Naive thymus-derived CD4-positive, alpha-beta T cell (primary cell): ENCODE measurements at regions not wholly inside any gene's neighbourhood (a gene's known extent, or its start where the extent isn't known, plus 50 kb on each side); places are given as distances from the start of the nearest gene placed in this dataset.
A peak's percentile ranks its signal among the peaks of the same experiment; 100 is the strongest.
"Not testable (repeated sequence)": the region's sequence is repeated elsewhere in the genome, so short reads cannot be mapped to it uniquely, and the experiment has no call there.

Source experiments
- ATAC-seq: fragments of 150-1000 bp; cut with Tn5 transposase; 2 replicates; pipeline ENCODE4 v1.10.0; 2021; ENCODE audit warnings: mild to moderate bottlenecking, moderate library complexity
- CTCF ChIA-PET: fragments of 350-600 bp; sonication (Branson Sonifier 250); formaldehyde crosslinking; loops from one replicate; lab custom pipeline; 2021; ENCODE audit warnings: antibody characterized with exemption; lab: Charles Lee
- POLR2A ChIA-PET: fragments of 350-600 bp; sonication (Branson Sonifier 250); formaldehyde crosslinking; loops from one replicate; lab custom pipeline; 2021; ENCODE audit warnings: antibody characterized with exemption, inconsistent platforms; lab: Charles Lee
- DNase-seq, 9 donors: peaks; one replicate each; pipeline versions ENCODE4 v3.0.0 to v3.0.0-alpha.2; 2020 to 2022; ENCODE audit warnings: mixed read lengths in 1 of 9
- H3K27ac ChIP-seq: one replicate; pipeline ENCODE4 v1.7.0; 2013; ENCODE audit warnings: mild to moderate bottlenecking, low read depth, low read length, moderate library complexity
- H3K27me3 ChIP-seq, 2 donors: one replicate each; pipeline ENCODE4 v1.7.0; 2013; ENCODE audit warnings: low read length in 2 of 2, mild to moderate bottlenecking in 2 of 2, moderate library complexity in 2 of 2; ENCODE audit not compliant: control insufficient read depth in 2 of 2, insufficient read depth in 2 of 2
- H3K36me3 ChIP-seq, 3 experiments: 1 replicate in 2 of 3; 2 replicates in 1 of 3; pipeline ENCODE4 v1.7.0; 2013; ENCODE audit warnings: low read length in 3 of 3, mild to moderate bottlenecking in 3 of 3, moderate library complexity in 1 of 3; ENCODE audit not compliant: insufficient read depth in 3 of 3, control insufficient read depth in 2 of 3
- H3K4me1 ChIP-seq, 2 donors: one replicate each; pipeline ENCODE4 v1.7.0; 2013; ENCODE audit warnings: low read length in 2 of 2, mild to moderate bottlenecking in 2 of 2, moderate library complexity in 1 of 2; ENCODE audit not compliant: control insufficient read depth in 2 of 2, insufficient read depth in 2 of 2
- H3K4me3 ChIP-seq: 2 replicates; pipeline ENCODE4 v1.7.0; 2013; ENCODE audit warnings: mild to moderate bottlenecking, low read length
- H3K9me3 ChIP-seq, 3 experiments: 1 replicate in 2 of 3; 2 replicates in 1 of 3; pipeline ENCODE4 v1.7.0; 2013; ENCODE audit warnings: low read length in 3 of 3; ENCODE audit not compliant: control insufficient read depth in 2 of 3
- H3K27ac Mint-ChIP-seq, 9 donors: one replicate each; pipeline ENCODE4 v1.8.0; 2020 to 2022; ENCODE audit warnings: mixed read lengths in 9 of 9, mild to moderate bottlenecking in 8 of 9, moderate library complexity in 5 of 9, inconsistent platforms in 2 of 9
- H3K27me3 Mint-ChIP-seq, 5 donors: one replicate each; pipeline ENCODE4 v1.8.0; 2021 to 2022; ENCODE audit warnings: mixed read lengths in 5 of 5, mild to moderate bottlenecking in 1 of 5
- H3K36me3 Mint-ChIP-seq, 5 donors: one replicate each; pipeline ENCODE4 v1.8.0; 2020 to 2022; ENCODE audit warnings: mixed read lengths in 5 of 5, mild to moderate bottlenecking in 3 of 5, inconsistent platforms in 1 of 5
- H3K4me1 Mint-ChIP-seq, 7 donors: one replicate each; pipeline ENCODE4 v1.8.0; 2020 to 2022; ENCODE audit warnings: mixed read lengths in 7 of 7, mild to moderate bottlenecking in 3 of 7, inconsistent platforms in 1 of 7
- H3K4me3 Mint-ChIP-seq, 10 donors: one replicate each; pipeline ENCODE4 v1.8.0; 2020 to 2022; ENCODE audit warnings: mild to moderate bottlenecking in 10 of 10, mixed read lengths in 10 of 10, moderate library complexity in 6 of 10, inconsistent platforms in 2 of 10
- H3K9me3 Mint-ChIP-seq, 11 donors: one replicate each; pipeline ENCODE4 v1.8.0; 2020 to 2022; ENCODE audit warnings: mixed read lengths in 11 of 11, mild to moderate bottlenecking in 4 of 11, inconsistent platforms in 1 of 11, moderate library complexity in 1 of 11
- intact Hi-C, 2 donors: fragments of 100-400 bp; cut with micrococcal nuclease; formaldehyde crosslinking; loops; one replicate each; pipeline ENCODE4 v1.15.1; 2023

GRCh38 chr3:106068795-106069194, 200.0 kb upstream of the CBLB start:
- POLR2A ChIA-PET, result no interaction called here
- H3K27me3 ChIP-seq, result no peaks in the 10 kb centered on the region
- no peak overlapping the region for H3K27ac ChIP-seq
- ATAC-seq, result peak; percentile 76
- no peaks in the 10 kb centered on the region for H3K27me3 Mint-ChIP-seq
- H3K4me1 ChIP-seq, result no peaks in the 10 kb centered on the region
- peaks cover 5 to 13% (median 8%) of the 10 kb centered on the region in 7 donors for H3K4me1 Mint-ChIP-seq
- peak overlapping the region in 3 of 9 donors; percentile 17 to 69 (median 63) for H3K27ac Mint-ChIP-seq
- CTCF ChIA-PET, result no interaction called here
- H3K4me3 Mint-ChIP-seq, result peak overlapping the region in 1 of 10 donors; percentile 4
- no peaks in the 10 kb centered on the region for H3K9me3 ChIP-seq
- H3K36me3 ChIP-seq, result no peaks in the 10 kb centered on the region
- intact Hi-C loops, result no loop called here
- no peak for DNase-seq
- H3K9me3 Mint-ChIP-seq, result peaks cover 0 to 15% (median 3%) of the 10 kb centered on the region in 11 donors
- peaks cover 0 to 17% (median 2%) of the 10 kb centered on the region in 5 donors for H3K36me3 Mint-ChIP-seq
- H3K4me3 ChIP-seq, result no peak overlapping the region

GRCh38 chr3:106070187-106070586, 201.4 kb upstream of the CBLB start:
- Mint-ChIP-seq H3K9me3 (peaks cover 0 to 10% (median 0%) of the 10 kb centered on the region in 11 donors), H3K4me3 (no peak overlapping the region), H3K27ac (no peak overlapping the region), H3K4me1 (peaks cover 5 to 13% (median 8%) of the 10 kb centered on the region in 7 donors), H3K27me3 (no peaks in the 10 kb centered on the region), H3K36me3 (peaks cover 0 to 13% (median 0%) of the 10 kb centered on the region in 5 donors)
- no peak overlapping the region for H3K4me3 ChIP-seq
- no peak for ATAC-seq
- no peak overlapping the region for H3K27ac ChIP-seq
- intact Hi-C loops, result no loop called here
- H3K4me1 ChIP-seq, result no peaks in the 10 kb centered on the region
- no peaks in the 10 kb centered on the region for H3K9me3 ChIP-seq
- CTCF ChIA-PET, result no interaction called here
- no peaks in the 10 kb centered on the region for H3K27me3 ChIP-seq
- DNase-seq, result no peak
- no peaks in the 10 kb centered on the region for H3K36me3 ChIP-seq
- POLR2A ChIA-PET, result no interaction called here

DNA sequence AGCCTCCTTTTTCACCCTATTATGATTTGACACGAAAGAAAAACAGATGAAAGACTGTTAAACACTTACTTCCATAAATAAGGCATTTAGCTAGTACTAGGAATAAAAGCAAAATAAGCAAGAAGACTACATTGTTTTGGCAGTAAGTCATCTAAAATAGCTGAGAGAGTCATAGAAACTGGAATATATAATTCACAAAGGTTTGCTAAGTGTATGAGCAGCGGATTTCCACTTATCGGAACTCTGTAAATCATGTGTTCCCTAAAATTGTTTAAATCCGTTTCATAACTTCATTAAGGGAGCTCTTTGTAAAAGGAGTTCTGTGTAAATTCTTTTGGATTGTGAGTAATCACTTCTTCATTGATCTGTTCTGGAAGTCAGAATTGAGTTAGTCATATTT, 202.5 kb upstream of the CBLB start:
- ChIA-PET POLR2A (interaction anchor here (0.6 kb wide), 1 partner anchor 30 kb away, joined by 3 read pairs; no protein-coding TSS in a partner anchor), CTCF (no interaction called here)
- Mint-ChIP-seq H3K9me3 (peaks cover 0 to 13% (median 0%) of the 10 kb centered on the region in 11 donors), H3K4me3 (no peak overlapping the region), H3K4me1 (peaks cover 5 to 13% (median 8%) of the 10 kb centered on the region in 7 donors), H3K36me3 (peaks cover 0 to 16% (median 0%) of the 10 kb centered on the region in 5 donors), H3K27ac (no peak overlapping the region), H3K27me3 (no peaks in the 10 kb centered on the region)
- Histone ChIP-seq H3K9me3 (no peaks in the 10 kb centered on the region), H3K4me3 (no peak overlapping the region), H3K36me3 (no peaks in the 10 kb centered on the region), H3K4me1 (no peaks in the 10 kb centered on the region), H3K27me3 (no peaks in the 10 kb centered on the region), H3K27ac (no peak overlapping the region)
- intact Hi-C loops, result no loop called here
- DNase-seq, result no peak
- ATAC-seq, result no peak

- H3K27me3 Mint-ChIP-seq, POLR2A ChIA-PET, H3K27ac Mint-ChIP-seq, H3K27ac ChIP-seq, H3K4me3 ChIP-seq, H3K4me1 ChIP-seq, CTCF ChIA-PET, ATAC-seq, intact Hi-C loops, H3K36me3 ChIP-seq, H3K9me3 ChIP-seq, H3K4me3 Mint-ChIP-seq, DNase-seq, H3K27me3 ChIP-seq: not testable (repeated sequence)
- H3K4me1 Mint-ChIP-seq, result peaks cover 5 to 13% (median 8%) of the 10 kb centered on the region in 7 donors
- H3K9me3 Mint-ChIP-seq, result peaks cover 0 to 17% (median 0%) of the 10 kb centered on the region in 11 donors
- peaks cover 0 to 19% (median 0%) of the 10 kb centered on the region in 5 donors for H3K36me3 Mint-ChIP-seq
Measured at GRCh38 chr3:106072596-106072995, 203.8 kb upstream of the CBLB start.

- H3K27ac ChIP-seq, H3K27ac Mint-ChIP-seq, H3K27me3 Mint-ChIP-seq, H3K4me1 ChIP-seq, POLR2A ChIA-PET, H3K36me3 ChIP-seq, H3K4me3 ChIP-seq, intact Hi-C loops, H3K9me3 ChIP-seq, CTCF ChIA-PET, H3K27me3 ChIP-seq, DNase-seq, H3K4me1 Mint-ChIP-seq, H3K4me3 Mint-ChIP-seq, ATAC-seq: not testable (repeated sequence)
- H3K36me3 Mint-ChIP-seq, result peaks cover 0 to 14% (median 0%) of the 10 kb centered on the region in 5 donors
- peaks cover 0 to 17% (median 0%) of the 10 kb centered on the region in 11 donors for H3K9me3 Mint-ChIP-seq
Measured at GRCh38 chr3:106073806-106074205, 205.0 kb upstream of the CBLB start.

DNA sequence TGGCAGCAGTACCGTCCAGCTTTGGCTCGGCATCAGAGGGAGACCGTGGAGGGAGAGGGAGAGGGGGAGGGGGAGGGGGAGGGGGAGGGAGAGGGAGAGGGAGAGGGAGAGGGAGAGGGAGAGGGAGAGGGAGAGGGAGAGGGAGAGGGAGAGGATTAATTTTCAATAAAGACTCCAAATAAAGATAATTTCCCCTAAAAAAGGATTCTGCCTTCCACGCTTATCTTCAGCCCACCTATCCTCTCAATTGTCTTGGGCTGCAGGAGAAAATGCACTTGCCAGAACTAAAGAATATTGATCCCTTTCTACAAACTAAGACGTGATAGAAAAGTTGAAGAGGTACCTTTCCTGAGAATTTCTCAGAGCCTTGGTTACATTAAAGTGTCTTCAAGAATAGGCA, 206.9 kb upstream of the CBLB start:
- Mint-ChIP-seq H3K9me3 (peaks cover 0 to 22% (median under 1%) of the 10 kb centered on the region in 11 donors), H3K36me3 (peaks cover 0 to 12% (median 0%) of the 10 kb centered on the region in 5 donors)
- H3K4me3 Mint-ChIP-seq, DNase-seq, H3K4me3 ChIP-seq, H3K4me1 Mint-ChIP-seq, H3K27ac Mint-ChIP-seq, H3K27me3 ChIP-seq, H3K4me1 ChIP-seq, CTCF ChIA-PET, H3K27me3 Mint-ChIP-seq, intact Hi-C loops, H3K9me3 ChIP-seq, ATAC-seq, H3K36me3 ChIP-seq, H3K27ac ChIP-seq: not testable (repeated sequence)
- POLR2A ChIA-PET, result interaction anchor here (0.8 kb wide), 1 partner anchor 281 kb away, joined by 3 read pairs; no protein-coding TSS in a partner anchor

GRCh38 chr3:106078635-106079034, 209.8 kb upstream of the CBLB start:
- peak overlapping the region in 3 of 9 donors; percentile 6 to 80 (median 80) for H3K27ac Mint-ChIP-seq
- peaks cover 0 to 14% (median 3%) of the 10 kb centered on the region in 11 donors for H3K9me3 Mint-ChIP-seq

More at GRCh38 chr3:106078635-106079034, 209.8 kb upstream of the CBLB start:
- Histone ChIP-seq H3K27me3 (no peaks in the 10 kb centered on the region), H3K4me1 (no peaks in the 10 kb centered on the region), H3K9me3 (no peaks in the 10 kb centered on the region), H3K36me3 (no peaks in the 10 kb centered on the region), H3K27ac (peak overlapping the region; percentile 41), H3K4me3 (no peak overlapping the region)
- ChIA-PET CTCF (no interaction called here), POLR2A (no interaction called here)
- intact Hi-C loops, result no loop called here
- H3K27me3 Mint-ChIP-seq, result no peaks in the 10 kb centered on the region
- ATAC-seq, result no peak
- DNase-seq, result no peak
- H3K36me3 Mint-ChIP-seq, result peaks cover 0 to 9% (median 0%) of the 10 kb centered on the region in 5 donors
- peaks cover 0 to 15% (median 0%) of the 10 kb centered on the region in 7 donors for H3K4me1 Mint-ChIP-seq
- no peak overlapping the region for H3K4me3 Mint-ChIP-seq
